SK-N-SH (cell line): ENCODE measurements at regions not wholly inside any gene's neighbourhood (a gene's known extent, or its start where the extent isn't known, plus 50 kb on each side); places are given as distances from the start of the nearest gene placed in this dataset.

Source experiments
- CTCF ChIA-PET: fragments of 300-600, 350-600 bp; formaldehyde crosslinking; extraction: SDS; loops from one replicate; lab custom pipeline; 2021; lab: Yijun Ruan, JAX
- POLR2A ChIA-PET: fragments of 350-600 bp; sonication (Branson Sonifier 250); formaldehyde crosslinking; extraction: SDS; loops from one replicate; lab custom pipeline; 2020; ENCODE audit warnings: antibody characterized with exemption, inconsistent platforms; lab: Yijun Ruan, JAX
- DNase-seq: peaks from one replicate; pipeline ENCODE4 v3.0.0; 2012
- H2AFZ ChIP-seq: fragments of 200-600 bp; sonication (generic); 2 replicates; pipeline ENCODE4 v1.8.1; 2016; ENCODE audit warnings: antibody characterized with exemption, mild to moderate bottlenecking, low read depth
- H3F3A ChIP-seq: fragments of 200-600 bp; sonication (generic); replicated peaks from 2 replicates; pipeline ENCODE3; 2016; ENCODE audit warnings: antibody characterized with exemption, mild to moderate bottlenecking; ENCODE audit not compliant: insufficient read depth
- H3K27ac ChIP-seq, 2 experiments: fragments of 200-500 bp in 1 of 2; fragments of 200-600 bp in 1 of 2; sonication (Bioruptor generic) in 1 of 2; sonication (generic), shearing (Covaris generic) in 1 of 2; 2 replicates each; pipeline versions ENCODE4 v1.5.1 to v1.6.1; 2014 to 2016; ENCODE audit warnings: low read depth in 2 of 2, inconsistent platforms in 1 of 2, low read length in 1 of 2, mild to moderate bottlenecking in 1 of 2, mixed read lengths in 1 of 2
- H3K27me3 ChIP-seq: fragments of 200-600 bp; sonication (generic), shearing (Covaris generic); 2 replicates; pipeline ENCODE4 v1.6.1; 2016; ENCODE audit warnings: mixed run types; ENCODE audit not compliant: insufficient read depth
- H3K36me3 ChIP-seq, 2 experiments: fragments of 200-500 bp in 1 of 2; fragments of 200-600 bp in 1 of 2; sonication (Bioruptor generic) in 1 of 2; sonication (generic) in 1 of 2; replicated peaks in 1 of 2; 2 replicates each; pipeline versions ENCODE3 to v1.5.1; 2014 to 2016; ENCODE audit warnings: low read length in 1 of 2, mild to moderate bottlenecking in 1 of 2; ENCODE audit not compliant: insufficient read depth in 2 of 2, control insufficient read depth in 1 of 2
- H3K4me1 ChIP-seq, 2 experiments: fragments of 200-500 bp in 1 of 2; fragments of 200-600 bp in 1 of 2; sonication (Bioruptor generic) in 1 of 2; sonication (generic), shearing (Covaris generic) in 1 of 2; 2 replicates each; pipeline versions ENCODE4 v1.5.1 to v1.6.1; 2014 to 2016; ENCODE audit warnings: low read depth in 1 of 2, low read length in 1 of 2, mixed run types in 1 of 2; ENCODE audit not compliant: insufficient read depth in 2 of 2, control insufficient read depth in 1 of 2
- H3K4me2 ChIP-seq: fragments of 200-600 bp; sonication (generic), shearing (Covaris generic); 2 replicates; pipeline ENCODE4 v1.6.1; 2017; ENCODE audit warnings: mixed run types
- H3K4me3 ChIP-seq, 2 experiments: fragments of 200-500 bp in 1 of 2; fragments of 200-600 bp in 1 of 2; sonication (Bioruptor generic) in 1 of 2; sonication (generic), shearing (Covaris generic) in 1 of 2; 2 replicates each; pipeline versions ENCODE4 v1.5.1 to v1.8.1; 2014 to 2016; ENCODE audit warnings: low read depth in 2 of 2, inconsistent platforms in 1 of 2, low read length in 1 of 2, mild to moderate bottlenecking in 1 of 2, mixed read lengths in 1 of 2, moderate library complexity in 1 of 2
- H3K79me2 ChIP-seq: fragments of 200-600 bp; sonication (generic); 2 replicates; pipeline ENCODE4 v1.8.1; 2017; ENCODE audit warnings: mild to moderate bottlenecking; ENCODE audit not compliant: insufficient read depth
- H3K9ac ChIP-seq: fragments of 200-600 bp; sonication (generic); 2 replicates; pipeline ENCODE4 v1.6.1; 2017; ENCODE audit warnings: mixed run types
- H3K9me2 ChIP-seq: fragments of 200-600 bp; sonication (generic); 2 replicates; pipeline ENCODE4 v1.6.1; 2017; ENCODE audit warnings: mixed run types
- H3K9me3 ChIP-seq: fragments of 200-600 bp; sonication (generic); 2 replicates; pipeline ENCODE4 v1.6.1; 2017; ENCODE audit warnings: mixed run types, mild to moderate bottlenecking, moderate library complexity
- H4K20me1 ChIP-seq: fragments of 200-600 bp; sonication (generic); 2 replicates; pipeline ENCODE4 v1.6.1; 2017; ENCODE audit warnings: mild to moderate bottlenecking, mixed run types; ENCODE audit not compliant: insufficient read depth
- CTCF ChIP-seq: fragments of 200-600 bp; sonication (generic); IDR thresholded peaks from 2 replicates; pipeline ENCODE4 v1.6.1; 2017; ENCODE audit warnings: antibody characterized with exemption, mild to moderate bottlenecking, moderate library complexity
- ELF1 ChIP-seq: IDR thresholded peaks from 2 replicates; pipeline ENCODE4 v1.4.0; 2012
- EZH2phosphoT487 ChIP-seq: fragments of 200-600 bp; sonication (generic); IDR thresholded peaks from 2 replicates; pipeline ENCODE4 v1.6.1; 2017; ENCODE audit warnings: low read depth, mixed run types, mild to moderate bottlenecking, antibody characterized with exemption, moderate library complexity, borderline replicate concordance
- FOXJ3 ChIP-seq: sonication (generic); formaldehyde crosslinking; IDR thresholded peaks from 2 replicates; pipeline ENCODE4 v1.5.1; 2020; ENCODE audit warnings: mild to moderate bottlenecking, missing genetic modification reagents
- FOXM1 ChIP-seq: IDR thresholded peaks from 2 replicates; pipeline ENCODE4 v1.4.0; 2012; ENCODE audit warnings: low read depth, mild to moderate bottlenecking
- GATA2 ChIP-seq: sonication (generic); formaldehyde crosslinking; IDR thresholded peaks from 2 replicates; pipeline ENCODE4 v1.5.0; 2020; ENCODE audit warnings: mild to moderate bottlenecking, missing genetic modification reagents
- JUND ChIP-seq: IDR thresholded peaks from 2 replicates; pipeline ENCODE4 v1.4.0; 2012
- MEF2A ChIP-seq: IDR thresholded peaks from 2 replicates; pipeline ENCODE4 v1.4.0; 2012; ENCODE audit warnings: low read depth, borderline replicate concordance
- NFIC ChIP-seq: IDR thresholded peaks from 2 replicates; pipeline ENCODE4 v1.4.0; 2012; ENCODE audit warnings: borderline replicate concordance
- RXRA ChIP-seq: IDR thresholded peaks from 2 replicates; pipeline ENCODE4 v1.4.0; 2012; ENCODE audit warnings: low read depth, mild to moderate bottlenecking, borderline replicate concordance
- SIN3A ChIP-seq: IDR thresholded peaks from 2 replicates; pipeline ENCODE4 v1.6.1; 2012; ENCODE audit warnings: low read depth, mild to moderate bottlenecking, low read length, moderate library complexity, borderline replicate concordance
- SMC3 ChIP-seq: IDR thresholded peaks from 2 replicates; pipeline ENCODE4 v1.6.1; 2012; ENCODE audit warnings: low read depth, low read length, improper control_type of control experiment
- TAF1 ChIP-seq: IDR thresholded peaks from 2 replicates; pipeline ENCODE4 v1.6.1; 2012; ENCODE audit warnings: low read depth, mild to moderate bottlenecking, low read length, moderate library complexity, borderline replicate concordance
- TEAD4 ChIP-seq: IDR thresholded peaks from 2 replicates; pipeline ENCODE4 v1.4.0; 2012; ENCODE audit warnings: mild to moderate bottlenecking, borderline replicate concordance; ENCODE audit not compliant: insufficient read depth
- USF1 ChIP-seq: IDR thresholded peaks from 2 replicates; pipeline ENCODE4 v1.4.0; 2012; ENCODE audit warnings: low read depth, borderline replicate concordance
- YY1 ChIP-seq: IDR thresholded peaks from 2 replicates; pipeline ENCODE4 v1.4.0; 2012; ENCODE audit warnings: low read depth, mild to moderate bottlenecking
- ZBTB33 ChIP-seq: IDR thresholded peaks from 2 replicates; pipeline ENCODE4 v1.4.0; 2012; ENCODE audit warnings: low read depth, borderline replicate concordance
- WGBS: methylation state at CpG from one replicate; pipeline ENCODE4 v1.1.6; 2017; ENCODE audit warnings: low lambda C conversion rate; 5-methylcytosine and 5-hydroxymethylcytosine counted together

- H2AFZ ChIP-seq, result no peak overlapping the region
- H3K9me2 ChIP-seq, result no peaks in the 10 kb centered on the region
- H3K4me1 ChIP-seq, result no peaks in the 10 kb centered on the region
- 16% methylated on average over 7 of the region's 7 CpGs for WGBS
- H3K4me3 ChIP-seq, result no peak overlapping the region
- CTCF ChIA-PET, result no interaction called here
- no peaks in the 10 kb centered on the region for H3K36me3 ChIP-seq
- POLR2A ChIA-PET, result no interaction called here
- H3F3A ChIP-seq, result no peaks in the 10 kb centered on the region
- H3K4me2 ChIP-seq, result no peak overlapping the region
- H3K27me3 ChIP-seq, result no peaks in the 10 kb centered on the region
- H4K20me1 ChIP-seq, result no peaks in the 10 kb centered on the region
- no peaks in the 10 kb centered on the region for H3K9me3 ChIP-seq
- no peaks in the 10 kb centered on the region for H3K79me2 ChIP-seq
- TF ChIP-seq TAF1, result no peak
- no peak for TF ChIP-seq TEAD4
- TF ChIP-seq USF1, result no peak
- TF ChIP-seq ZBTB33, result no peak
- TF ChIP-seq JUND, result no peak
- no peak for TF ChIP-seq ELF1
- TF ChIP-seq SMC3, result no peak
- TF ChIP-seq EZH2phosphoT487, result no peak
- TF ChIP-seq NFIC, result no peak
- TF ChIP-seq RXRA, result no peak
- no peak for TF ChIP-seq FOXJ3 (CRISPR knock-in tag)
- no peak for TF ChIP-seq YY1
- TF ChIP-seq MEF2A, result no peak
- TF ChIP-seq CTCF, result no peak
- TF ChIP-seq FOXM1, result no peak
- no peak for TF ChIP-seq GATA2 (CRISPR knock-in tag)
- TF ChIP-seq SIN3A, result no peak
- DNase-seq, result no peak
- H3K27ac ChIP-seq, result no peak overlapping the region
- no peak overlapping the region for H3K9ac ChIP-seq
Observed at GRCh38 chr18:77785415-77785975, 535.8 kb downstream of the GALR1 start.
